ENCODE measurements at regions not wholly inside any gene's neighbourhood (a gene's known extent, or its start where the extent isn't known, plus 50 kb on each side); places are given as distances from the start of the nearest gene placed in this dataset.

DNA sequence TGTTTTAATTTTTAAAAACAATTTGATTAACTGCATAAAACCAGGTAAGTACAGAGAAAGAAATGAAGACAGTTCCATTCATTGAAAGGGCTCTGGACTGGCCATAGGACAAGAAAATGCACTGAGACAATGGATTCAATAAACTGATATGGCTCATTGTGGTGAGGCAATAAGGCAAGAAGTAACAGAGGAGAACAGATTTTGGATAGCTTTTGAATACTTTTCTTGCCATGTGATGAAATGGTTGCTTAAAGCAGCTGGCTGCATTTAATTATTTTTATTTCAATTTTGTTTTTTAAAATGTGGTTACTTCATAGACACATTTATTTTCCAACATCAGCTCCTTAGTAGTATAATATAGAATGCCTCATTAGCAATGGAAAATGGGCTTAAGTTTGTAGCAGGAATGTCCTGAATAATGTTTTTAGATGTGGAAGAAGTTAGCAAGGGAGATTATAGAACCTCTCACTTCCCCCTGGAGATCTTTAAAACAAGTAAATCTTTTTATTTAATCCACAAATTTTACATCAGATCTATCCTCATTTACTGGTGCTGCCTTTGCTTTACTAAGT lies 646.9 kb upstream of the ZEB2 start:
- TF ChIP-seq, protein P1, sequence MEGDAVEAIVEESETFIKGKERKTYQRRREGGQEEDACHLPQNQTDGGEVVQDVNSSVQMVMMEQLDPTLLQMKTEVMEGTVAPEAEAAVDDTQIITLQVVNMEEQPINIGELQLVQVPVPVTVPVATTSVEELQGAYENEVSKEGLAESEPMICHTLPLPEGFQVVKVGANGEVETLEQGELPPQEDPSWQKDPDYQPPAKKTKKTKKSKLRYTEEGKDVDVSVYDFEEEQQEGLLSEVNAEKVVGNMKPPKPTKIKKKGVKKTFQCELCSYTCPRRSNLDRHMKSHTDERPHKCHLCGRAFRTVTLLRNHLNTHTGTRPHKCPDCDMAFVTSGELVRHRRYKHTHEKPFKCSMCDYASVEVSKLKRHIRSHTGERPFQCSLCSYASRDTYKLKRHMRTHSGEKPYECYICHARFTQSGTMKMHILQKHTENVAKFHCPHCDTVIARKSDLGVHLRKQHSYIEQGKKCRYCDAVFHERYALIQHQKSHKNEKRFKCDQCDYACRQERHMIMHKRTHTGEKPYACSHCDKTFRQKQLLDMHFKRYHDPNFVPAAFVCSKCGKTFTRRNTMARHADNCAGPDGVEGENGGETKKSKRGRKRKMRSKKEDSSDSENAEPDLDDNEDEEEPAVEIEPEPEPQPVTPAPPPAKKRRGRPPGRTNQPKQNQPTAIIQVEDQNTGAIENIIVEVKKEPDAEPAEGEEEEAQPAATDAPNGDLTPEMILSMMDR (IDR thresholded peaks at IDR 0.05; ENCODE audit: insufficient read depth, low read depth, low read length): no peak
- TF ChIP-seq EZH2 (IDR thresholded peaks at IDR 0.05; ENCODE audit: insufficient read depth, low read length): no peak

Data from astrocyte (in vitro differentiated cells and primary cell).